ENCODE measurements at regions not wholly inside any gene's neighbourhood (a gene's known extent, or its start where the extent isn't known, plus 50 kb on each side); places are given as distances from the start of the nearest gene placed in this dataset.

GRCh38 chr16:52101246-52101645 is 445.7 kb downstream of the TOX3 start:
- Histone ChIP-seq H3K4me3 (ENCODE audit: low read depth, low read length, poor library complexity, severe bottlenecking) (no peak overlapping the region), H3K36me3 (ENCODE audit: insufficient read depth, low read length) (no peaks in the 10 kb centered on the region), H3K79me2 (ENCODE audit: insufficient read depth, low read depth, low read length) (no peaks in the 10 kb centered on the region), H3K4me1 (ENCODE audit: insufficient read depth, low read length, poor library complexity, severe bottlenecking) (no peaks in the 10 kb centered on the region), H3K9me2 (ENCODE audit: insufficient read depth, low read length) (no peaks in the 10 kb centered on the region), H3K9me3 (ENCODE audit: low read length) (no peaks in the 10 kb centered on the region), H2AFZ (ENCODE audit: low read length) (no peak overlapping the region), H3K4me2 (ENCODE audit: low read length) (no peak overlapping the region), H3K27ac (ENCODE audit: low read depth, low read length, poor library complexity, severe bottlenecking) (no peak overlapping the region), H4K20me1 (ENCODE audit: insufficient read depth, low read length) (no peaks in the 10 kb centered on the region)
- TF ChIP-seq EZH2phosphoT487 (IDR thresholded peaks at IDR 0.05; ENCODE audit: borderline replicate concordance, low read depth, low read length) (no peak), CTCF (conservative IDR thresholded peaks at IDR 0.05; ENCODE audit: low read length) (no peak)
- BruUV-seq (replicated peaks) = no TSS peak
- ChIA-PET POLR2A (interaction anchor here (0.7 to 1.1 kb wide), 2 partner anchors 18 to 70 kb away, joined by 3 read pairs; no protein-coding TSS in a partner anchor), CTCF (ENCODE audit: unreplicated experiment) (no interaction called here)
- no peak for DNase-seq (ENCODE audit: low spot score)
- intact Hi-C loops (cut with micrococcal nuclease; ENCODE audit: unreplicated experiment) = no loop called here

GRCh38 chr16:52099382-52099781 is 447.6 kb downstream of the TOX3 start:
- no peak for TF ChIP-seq EZH2phosphoT487 (IDR thresholded peaks at IDR 0.05; ENCODE audit: borderline replicate concordance, low read depth, low read length)
- H3K27ac ChIP-seq (ENCODE audit: low read depth, low read length, poor library complexity, severe bottlenecking) = no peak overlapping the region
- H3K79me2 ChIP-seq (ENCODE audit: insufficient read depth, low read depth, low read length) = no peaks in the 10 kb centered on the region
- H3K36me3 ChIP-seq (ENCODE audit: insufficient read depth, low read length) = no peaks in the 10 kb centered on the region
- no TSS peak for BruUV-seq (replicated peaks)
- intact Hi-C loops (cut with micrococcal nuclease; ENCODE audit: unreplicated experiment) = no loop called here
- no peak overlapping the region for H3K4me3 ChIP-seq (ENCODE audit: low read depth, low read length, poor library complexity, severe bottlenecking)
- no peak overlapping the region for H2AFZ ChIP-seq (ENCODE audit: low read length)
- H3K4me1 ChIP-seq (ENCODE audit: insufficient read depth, low read length, poor library complexity, severe bottlenecking) = no peaks in the 10 kb centered on the region
- H3K9me2 ChIP-seq (ENCODE audit: insufficient read depth, low read length) = no peaks in the 10 kb centered on the region
- H3K4me2 ChIP-seq (ENCODE audit: low read length) = no peak overlapping the region
- no peaks in the 10 kb centered on the region for H3K9me3 ChIP-seq (ENCODE audit: low read length)
- CTCF ChIA-PET (ENCODE audit: unreplicated experiment) = no interaction called here
- no peak for DNase-seq (ENCODE audit: low spot score)
- POLR2A ChIA-PET = no interaction called here
- no peaks in the 10 kb centered on the region for H4K20me1 ChIP-seq (ENCODE audit: insufficient read depth, low read length)

GRCh38 chr16:52095471-52095870 is 451.5 kb downstream of the TOX3 start:
- no peak for TF ChIP-seq EZH2phosphoT487 (IDR thresholded peaks at IDR 0.05; ENCODE audit: borderline replicate concordance, low read depth, low read length)
- ChIA-PET POLR2A (interaction anchor here (0.7 kb wide), 1 partner anchor 268 kb away, joined by 3 read pairs; no protein-coding TSS in a partner anchor), CTCF (ENCODE audit: unreplicated experiment) (no interaction called here)
- intact Hi-C loops (cut with micrococcal nuclease; ENCODE audit: unreplicated experiment) = no loop called here
- Histone ChIP-seq H3K9me3 (ENCODE audit: low read length) (no peaks in the 10 kb centered on the region), H4K20me1 (ENCODE audit: insufficient read depth, low read length) (no peaks in the 10 kb centered on the region), H3K36me3 (ENCODE audit: insufficient read depth, low read length) (no peaks in the 10 kb centered on the region), H3K79me2 (ENCODE audit: insufficient read depth, low read depth, low read length) (no peaks in the 10 kb centered on the region), H3K4me1 (ENCODE audit: insufficient read depth, low read length, poor library complexity, severe bottlenecking) (no peaks in the 10 kb centered on the region), H3K27ac (ENCODE audit: low read depth, low read length, poor library complexity, severe bottlenecking) (no peak overlapping the region), H2AFZ (ENCODE audit: low read length) (no peak overlapping the region), H3K4me3 (ENCODE audit: low read depth, low read length, poor library complexity, severe bottlenecking) (no peak overlapping the region), H3K9me2 (ENCODE audit: insufficient read depth, low read length) (no peaks in the 10 kb centered on the region), H3K4me2 (ENCODE audit: low read length) (no peak overlapping the region)
- no peak for DNase-seq (ENCODE audit: low spot score)
- no TSS peak for BruUV-seq (replicated peaks)

- no TSS peak for BruUV-seq (replicated peaks)
- CTCF ChIA-PET (ENCODE audit: unreplicated experiment) = no interaction called here
- Histone ChIP-seq H3K4me3 (ENCODE audit: low read depth, low read length, poor library complexity, severe bottlenecking) (no peak overlapping the region), H3K4me1 (ENCODE audit: insufficient read depth, low read length, poor library complexity, severe bottlenecking) (no peaks in the 10 kb centered on the region), H4K20me1 (ENCODE audit: insufficient read depth, low read length) (no peaks in the 10 kb centered on the region), H3K36me3 (ENCODE audit: insufficient read depth, low read length) (no peaks in the 10 kb centered on the region), H3K9me3 (ENCODE audit: low read length) (no peaks in the 10 kb centered on the region), H3K27ac (ENCODE audit: low read depth, low read length, poor library complexity, severe bottlenecking) (no peak overlapping the region), H3K9me2 (ENCODE audit: insufficient read depth, low read length) (no peaks in the 10 kb centered on the region), H2AFZ (ENCODE audit: low read length) (no peak overlapping the region), H3K79me2 (ENCODE audit: insufficient read depth, low read depth, low read length) (no peaks in the 10 kb centered on the region), H3K4me2 (ENCODE audit: low read length) (no peak overlapping the region)
- TF ChIP-seq CTCF (conservative IDR thresholded peaks at IDR 0.05; ENCODE audit: low read length) = no peak
- TF ChIP-seq EZH2phosphoT487 (IDR thresholded peaks at IDR 0.05; ENCODE audit: borderline replicate concordance, low read depth, low read length) = no peak
- POLR2A ChIA-PET = no interaction called here
- intact Hi-C loops (cut with micrococcal nuclease; ENCODE audit: unreplicated experiment) = no loop called here
- DNase-seq (ENCODE audit: low spot score) = no peak
These were observed 454.8 kb downstream of the TOX3 start for GRCh38 chr16:52092126-52092525.

Data from OCI-LY7 (cell line).